Kidney capillary endothelial cell (primary cell): ENCODE measurements at regions not wholly inside any gene's neighbourhood (a gene's known extent, or its start where the extent isn't known, plus 50 kb on each side); places are given as distances from the start of the nearest gene placed in this dataset.

Experiments
- DNase-seq: peaks from one replicate; pipeline ENCODE4 v3.0.0-alpha.2; 2018; ENCODE audit warnings: low spot score

DNA sequence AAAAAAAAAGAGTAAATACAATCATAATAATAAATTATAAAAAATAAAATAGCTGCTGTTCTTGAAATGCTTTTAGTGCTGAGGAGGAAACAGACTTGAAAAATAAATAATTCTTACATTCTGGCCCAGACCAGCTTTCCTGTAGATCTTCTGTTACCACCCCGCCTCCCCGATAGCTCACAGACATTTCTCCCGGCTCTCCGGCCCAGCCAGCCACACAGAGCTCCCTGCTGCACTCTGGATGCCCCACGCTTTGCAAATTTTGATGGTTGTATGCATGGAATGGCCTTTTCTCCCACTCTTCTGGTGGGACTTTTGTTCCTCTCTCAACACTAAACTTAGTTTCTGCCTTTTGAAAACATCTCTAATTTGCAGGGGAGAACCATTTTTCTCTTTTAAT lies 249.3 kb downstream of the ATP23 start:
- DNase-seq, result no peak

DNA sequence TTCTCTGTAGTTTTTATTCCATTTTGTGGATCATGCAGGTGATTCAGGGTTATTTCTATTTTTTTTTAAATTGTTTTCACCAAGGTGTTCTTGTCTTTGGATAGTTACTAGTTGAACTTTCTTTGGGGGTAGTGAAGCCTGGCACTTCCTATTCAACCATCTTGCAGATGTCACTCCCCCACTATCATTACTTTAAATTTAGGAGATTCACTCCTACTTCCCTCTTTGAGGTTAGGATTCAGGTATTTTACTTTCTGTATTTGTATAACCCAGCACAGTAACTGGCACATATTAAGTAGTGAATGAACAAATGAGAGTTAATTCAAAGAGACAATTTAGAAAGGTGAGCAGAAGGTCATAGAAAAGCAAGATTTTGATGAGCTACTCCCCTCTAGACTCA lies 255.6 kb downstream of the ATP23 start:
- no peak for DNase-seq

DNA sequence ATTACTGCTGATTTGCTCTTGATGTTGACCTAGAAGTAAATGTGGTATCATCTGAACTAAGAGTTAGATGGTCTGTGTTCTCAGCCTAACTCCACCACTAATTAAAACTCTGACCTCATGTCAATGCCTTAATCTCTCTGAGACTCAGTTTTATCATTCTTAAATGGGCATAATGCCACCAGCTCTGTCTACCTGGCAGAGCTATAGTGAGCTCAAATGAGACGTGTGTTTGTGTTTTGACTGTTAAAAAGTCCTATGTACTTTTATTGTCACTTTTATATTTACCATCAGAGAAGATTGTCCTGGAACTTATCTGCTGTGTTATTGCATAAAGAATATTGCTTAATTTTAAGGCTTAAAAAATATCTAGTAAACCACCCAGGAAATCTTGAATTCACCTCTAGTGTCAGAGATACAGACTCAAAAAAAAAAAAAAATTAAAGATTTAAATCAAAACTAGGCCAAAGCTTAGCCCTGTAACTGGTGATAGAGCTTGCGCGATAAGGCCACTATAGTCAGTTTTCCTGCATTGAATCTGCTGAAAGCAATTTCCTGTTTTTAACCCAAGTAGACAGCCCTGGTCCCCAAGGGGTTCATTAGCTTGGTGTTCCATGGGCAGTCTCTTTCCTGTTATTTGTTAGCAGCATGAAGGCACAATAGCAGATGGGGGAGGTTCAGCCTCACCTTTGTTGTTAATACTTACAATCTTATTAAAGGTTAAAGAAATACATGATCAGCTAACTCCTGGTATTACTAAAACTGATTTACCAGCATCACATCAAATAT lies 261.8 kb downstream of the ATP23 start:
- DNase-seq, result peak; percentile 82

DNA sequence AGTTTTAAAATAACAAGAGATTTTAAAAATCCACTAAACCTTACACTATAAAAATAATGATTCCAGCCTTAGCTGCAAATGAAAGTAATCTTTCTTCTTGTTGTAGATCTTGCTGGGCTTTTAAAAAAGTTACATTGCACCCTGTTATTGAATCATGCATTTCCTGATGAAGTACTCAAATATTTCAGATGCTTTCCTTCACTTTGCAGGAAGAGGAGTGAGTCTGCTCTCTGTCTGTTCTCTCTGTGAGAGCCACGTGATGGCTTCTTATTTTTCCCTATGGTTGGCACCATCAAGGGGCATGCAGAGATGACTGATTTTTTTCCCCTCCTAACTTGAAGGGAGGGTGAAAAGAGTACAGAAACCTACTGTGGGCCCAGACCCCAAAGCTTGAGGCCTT lies 262.7 kb downstream of the ATP23 start:
- peak; percentile 81 for DNase-seq

DNA sequence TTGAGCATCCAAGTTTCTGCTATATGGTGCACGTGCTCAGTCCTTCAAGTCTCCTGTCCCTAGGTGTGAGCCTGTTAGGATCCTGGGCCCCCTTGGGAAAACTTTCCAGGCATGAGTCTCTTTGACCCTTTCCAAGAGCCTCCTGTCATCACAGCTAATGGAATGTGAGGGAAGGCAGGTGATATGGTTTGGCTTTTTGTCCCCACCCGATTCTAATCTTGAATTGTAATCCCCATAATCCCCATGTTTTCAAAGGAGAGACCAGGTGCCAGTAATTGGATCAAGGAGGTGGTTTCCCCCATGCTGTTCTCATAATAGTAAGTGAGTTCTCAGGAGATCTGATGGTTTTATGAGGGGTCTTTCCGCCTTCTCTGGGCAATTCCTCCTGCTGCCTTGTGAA lies 265.5 kb downstream of the ATP23 start:
- DNase-seq, result no peak

DNA sequence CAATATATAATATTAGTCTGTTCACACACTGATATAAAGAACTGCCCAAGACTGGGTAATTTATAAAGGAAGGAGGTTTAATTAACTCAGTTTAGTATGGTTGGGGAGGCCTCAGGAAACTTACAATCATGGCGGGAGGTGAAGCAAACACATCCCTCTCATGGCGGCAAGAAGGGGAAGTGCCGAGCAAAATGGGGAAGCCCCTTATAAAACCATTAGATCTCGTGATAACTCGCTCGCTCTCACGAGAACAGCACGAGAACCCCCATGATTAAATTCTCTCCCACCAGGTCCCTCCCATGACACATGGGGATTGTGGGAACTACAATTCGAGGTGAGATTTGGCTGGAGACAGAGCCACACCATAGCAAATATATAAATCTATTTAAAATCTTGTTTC lies 269.8 kb downstream of the ATP23 start:
- no peak for DNase-seq

DNA sequence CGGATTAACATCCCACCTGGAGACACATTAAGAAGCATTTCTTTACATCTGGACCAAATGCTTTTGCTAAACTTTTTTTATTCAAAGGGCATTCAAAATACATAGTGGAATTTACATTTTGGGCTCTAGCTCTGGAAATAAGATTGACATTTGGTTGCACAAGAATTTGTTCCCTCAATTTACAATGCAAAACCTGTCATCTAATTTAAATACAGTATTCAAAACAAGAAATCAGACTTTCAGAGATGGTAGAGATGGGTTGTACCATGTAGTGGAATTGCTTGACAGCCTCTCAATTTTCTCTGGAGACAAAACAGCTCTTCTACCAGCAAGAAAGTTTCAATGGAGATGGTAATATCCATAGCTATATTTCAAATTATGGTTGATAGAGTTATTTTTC lies 275.8 kb downstream of the ATP23 start:
- no peak for DNase-seq

DNA sequence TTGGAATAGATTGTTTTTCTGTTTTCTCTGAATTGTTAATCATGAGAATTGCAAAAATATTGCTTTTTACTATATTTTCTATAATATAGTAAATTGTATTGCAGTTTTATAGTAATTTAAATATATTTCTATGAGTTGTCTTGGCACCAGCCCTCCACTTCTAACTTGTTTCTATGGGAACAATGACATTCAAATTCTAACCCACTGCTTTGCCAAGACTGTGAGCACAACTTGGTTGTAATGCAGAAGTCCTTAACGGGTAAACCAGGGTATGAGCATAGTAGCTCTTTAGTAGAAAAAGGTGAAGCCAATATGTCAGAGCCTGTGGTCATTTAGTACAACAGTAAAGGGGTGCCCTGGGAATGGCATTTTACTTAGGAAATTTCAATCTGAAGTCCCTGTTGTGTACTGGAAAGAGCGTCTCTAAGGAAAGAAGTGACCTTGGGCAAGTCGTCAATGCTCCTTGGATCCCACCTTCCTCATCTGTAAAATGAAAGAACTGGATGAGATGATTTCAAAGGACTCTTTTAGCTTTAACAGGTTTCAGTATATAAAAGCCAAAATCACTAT lies 283.3 kb downstream of the ATP23 start:
- no peak for DNase-seq

DNA sequence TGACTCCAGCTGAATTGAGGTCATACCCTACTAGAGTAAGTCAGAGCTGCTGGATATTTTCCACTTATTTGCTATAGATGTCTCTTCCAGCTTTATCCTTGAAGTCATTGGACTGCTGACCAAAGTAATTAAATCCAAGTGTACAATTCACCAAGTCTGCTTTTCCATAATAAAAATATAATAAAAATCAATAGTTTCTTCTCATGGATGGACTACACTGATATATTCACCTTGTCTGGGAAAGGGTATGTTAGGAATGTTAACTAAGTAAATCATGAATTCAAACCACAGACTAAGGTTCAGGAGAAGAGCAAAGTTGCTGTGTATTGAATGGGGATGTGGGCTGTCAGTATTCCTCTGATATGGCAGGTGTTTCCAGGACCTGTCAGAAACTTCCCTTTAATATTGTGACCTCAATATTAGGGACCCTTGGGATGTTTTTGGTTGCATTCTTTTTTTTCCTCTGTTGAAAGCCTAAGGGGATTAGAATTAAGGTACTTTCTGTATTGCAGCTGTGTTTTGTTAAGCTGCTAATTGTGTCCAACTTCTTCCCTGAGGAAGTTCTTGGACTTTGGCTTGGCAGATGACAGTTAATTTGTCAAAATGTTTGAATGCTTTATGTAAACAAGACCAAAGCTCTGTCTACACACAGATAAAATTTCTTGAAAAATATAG lies 284.0 kb downstream of the ATP23 start:
- no peak for DNase-seq

DNA sequence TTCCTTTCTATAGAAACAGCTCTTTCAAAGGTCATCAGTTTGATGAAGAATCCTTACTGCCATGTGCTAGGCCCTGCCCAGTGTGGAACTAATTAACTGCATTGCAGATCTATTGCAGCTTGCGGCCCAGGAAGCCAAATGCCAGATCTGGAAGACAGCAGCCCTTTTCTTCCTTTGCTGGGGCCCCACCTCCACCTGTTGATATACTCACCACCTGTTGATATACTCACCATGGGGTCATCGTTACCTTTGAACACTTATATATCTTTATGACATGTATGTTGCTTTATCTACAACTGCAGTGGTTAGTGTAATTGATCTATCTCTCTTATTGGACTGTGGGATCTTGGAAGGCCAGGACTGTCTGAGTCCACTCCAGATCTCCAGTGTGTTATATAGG lies 292.5 kb downstream of the ATP23 start:
- DNase-seq, result no peak

DNA sequence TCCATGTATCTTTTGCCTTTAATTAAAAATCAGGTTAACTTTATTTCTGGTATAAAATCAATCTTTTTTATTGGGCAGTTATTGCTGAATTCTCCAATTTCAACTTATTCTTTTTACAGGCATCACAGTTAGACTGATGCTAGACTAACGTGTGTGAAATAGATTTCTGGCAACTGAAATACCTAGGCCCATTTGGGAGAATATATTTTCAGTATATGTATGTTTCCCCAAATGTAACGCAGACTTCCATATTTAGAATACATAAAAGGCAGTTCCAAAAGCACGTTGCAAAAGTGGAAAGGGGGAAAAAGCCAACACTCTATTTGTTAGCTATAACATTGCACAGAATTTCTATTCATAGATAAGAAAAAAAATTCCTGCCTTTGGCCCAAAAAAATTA lies 297.0 kb downstream of the ATP23 start:
- DNase-seq, result no peak

DNA sequence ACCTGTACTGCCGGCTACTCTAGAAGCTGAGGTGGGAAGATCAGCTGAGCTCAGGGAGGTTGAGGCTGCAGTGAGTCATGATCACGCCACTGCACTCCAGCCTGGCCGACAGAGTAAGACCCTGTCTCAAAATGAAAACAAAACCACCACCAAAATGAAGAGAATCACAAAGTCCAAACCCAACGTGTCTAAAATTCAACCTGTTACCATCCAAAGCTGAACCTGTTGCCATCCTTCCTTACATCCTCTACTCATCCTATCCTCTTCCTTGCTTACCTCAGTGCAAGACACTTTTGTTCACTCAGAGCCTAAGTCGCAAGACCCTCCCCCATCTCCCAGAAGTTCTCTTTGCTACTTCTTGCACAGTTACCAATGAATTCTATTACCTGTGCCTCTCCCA lies 299.7 kb downstream of the ATP23 start:
- DNase-seq, result no peak

DNA sequence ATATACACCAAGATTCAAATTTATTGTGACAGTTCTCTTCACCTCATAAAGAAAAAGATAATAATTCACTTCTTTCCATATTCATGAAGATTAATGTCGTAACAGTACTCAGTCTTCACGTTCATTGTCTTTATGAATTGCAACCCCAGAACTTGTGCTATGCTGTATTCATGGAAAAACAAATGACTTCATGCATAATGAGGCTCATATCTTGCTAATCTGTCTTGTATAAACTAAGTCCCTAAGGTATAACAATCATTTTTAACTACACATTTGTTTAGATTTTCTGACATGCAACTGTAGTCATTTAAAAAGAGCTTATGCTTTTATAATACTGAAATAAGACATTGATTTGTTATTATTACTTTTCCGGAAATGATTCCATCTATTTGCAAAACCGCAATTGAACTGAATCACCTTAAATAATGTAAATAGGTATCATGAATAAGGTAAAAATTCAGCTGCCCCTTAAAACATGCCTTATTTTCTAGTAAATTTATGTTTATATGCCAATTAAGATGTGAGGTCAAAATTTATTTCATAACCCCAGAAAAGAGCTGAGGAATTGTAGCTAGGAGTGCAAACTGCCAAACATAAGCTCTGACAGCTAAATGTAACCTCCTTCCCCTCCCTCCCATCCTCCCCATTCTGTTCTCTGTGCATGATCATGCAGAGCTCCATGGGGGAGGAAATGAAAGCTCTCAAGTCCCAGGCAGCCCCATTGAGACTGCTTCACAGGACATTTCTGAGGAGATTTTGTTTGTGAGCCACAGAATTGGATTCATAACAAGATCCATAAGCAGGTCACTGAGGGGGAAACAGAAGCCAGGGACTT lies 301.6 kb downstream of the ATP23 start:
- DNase-seq, result no peak

DNA sequence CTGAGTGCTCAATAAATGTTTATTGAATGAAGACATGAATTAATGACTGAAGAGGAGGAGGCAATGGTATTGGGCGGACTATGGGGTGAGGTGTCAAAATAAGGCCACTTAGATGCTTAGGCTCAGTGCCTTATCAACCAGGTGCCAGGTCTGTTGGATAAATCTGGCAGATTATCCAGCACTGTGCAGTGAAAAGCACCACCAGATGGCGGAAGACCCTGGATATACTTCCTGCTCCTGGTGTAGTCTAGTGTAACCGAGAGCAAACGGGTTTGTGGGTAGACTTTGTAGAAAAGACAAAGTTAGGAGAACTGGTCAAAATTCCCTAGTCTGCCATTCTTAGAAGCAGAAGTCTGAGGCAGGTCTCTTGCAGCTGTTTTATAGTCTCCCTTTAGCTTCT lies 306.3 kb downstream of the ATP23 start:
- no peak for DNase-seq

DNA sequence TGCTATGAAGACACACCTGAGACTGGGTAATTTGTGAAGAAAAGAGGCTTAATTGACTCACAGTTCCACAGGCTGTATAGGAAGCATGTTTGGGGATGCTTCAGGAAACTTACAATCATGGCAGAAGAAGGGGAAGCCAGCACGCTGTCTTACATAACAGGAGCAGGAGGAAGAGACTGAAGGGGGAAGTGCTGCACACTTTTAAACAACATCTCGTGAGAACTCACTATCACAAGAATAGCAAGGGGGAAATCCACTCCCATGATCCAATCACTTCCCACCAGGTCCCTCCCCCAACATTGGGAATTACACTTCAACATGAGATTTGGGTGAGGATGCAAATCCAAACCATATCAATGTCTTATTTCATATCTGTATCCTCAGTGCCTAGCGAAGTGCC lies 307.2 kb downstream of the ATP23 start:
- no peak for DNase-seq

DNA sequence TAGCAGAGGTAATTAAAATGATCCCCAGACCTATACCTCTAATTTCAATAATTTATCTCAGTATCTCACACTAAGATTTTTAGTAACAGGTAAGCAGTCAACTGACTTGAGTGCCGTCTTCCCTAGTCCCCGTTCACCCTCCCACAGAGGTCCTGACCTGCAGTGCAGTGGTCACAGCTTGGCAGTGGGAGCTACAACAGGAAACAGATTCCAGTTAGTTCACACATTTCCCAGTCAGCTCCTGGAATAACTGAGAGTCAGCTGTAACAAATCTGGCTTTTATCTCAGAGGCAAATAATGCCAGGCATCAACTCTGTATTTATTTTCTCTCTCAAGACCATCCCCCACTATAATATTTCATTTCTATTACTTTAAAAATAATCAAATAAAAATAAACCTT lies 308.2 kb downstream of the ATP23 start:
- DNase-seq, result peak; percentile 42

DNA sequence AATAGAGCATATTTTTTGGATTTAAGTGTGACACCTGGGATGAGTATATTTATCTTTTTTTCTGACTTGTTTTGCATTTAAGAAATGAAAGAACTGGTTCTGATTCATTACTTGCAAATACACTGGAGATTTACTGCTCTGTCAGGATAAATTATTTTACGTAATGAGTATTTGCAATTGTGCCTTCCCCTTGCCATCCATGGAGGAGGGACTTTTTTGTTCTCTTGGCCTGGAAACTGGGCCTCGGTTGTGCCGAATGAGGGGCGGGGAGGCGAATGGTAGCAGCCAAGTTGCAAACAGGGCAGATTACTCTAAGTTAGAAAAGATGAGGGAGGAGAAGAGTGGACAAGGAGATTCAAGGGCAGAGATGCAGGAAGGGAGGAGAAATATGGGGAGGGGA lies 308.7 kb downstream of the ATP23 start:
- DNase-seq, result no peak

DNA sequence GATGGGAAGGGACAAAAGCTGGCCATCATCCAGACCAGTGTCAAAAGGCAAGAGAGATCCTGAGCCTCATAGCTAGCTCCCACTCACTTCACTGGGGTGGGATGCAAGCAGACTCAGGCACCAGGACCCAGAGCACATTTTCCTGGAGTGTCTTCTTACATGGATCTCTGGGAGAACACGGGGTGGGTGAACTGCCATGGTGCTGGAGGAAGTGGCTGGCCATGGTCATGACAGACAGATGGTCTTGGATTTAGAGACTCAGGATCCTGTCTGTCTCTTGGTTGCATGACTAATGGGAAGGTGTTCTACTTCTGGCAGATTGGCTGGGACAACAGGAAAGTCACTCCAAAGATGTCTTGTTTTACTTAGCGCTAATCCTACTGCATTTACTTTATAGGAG lies 311.5 kb downstream of the ATP23 start:
- DNase-seq, result peak; percentile 22

DNA sequence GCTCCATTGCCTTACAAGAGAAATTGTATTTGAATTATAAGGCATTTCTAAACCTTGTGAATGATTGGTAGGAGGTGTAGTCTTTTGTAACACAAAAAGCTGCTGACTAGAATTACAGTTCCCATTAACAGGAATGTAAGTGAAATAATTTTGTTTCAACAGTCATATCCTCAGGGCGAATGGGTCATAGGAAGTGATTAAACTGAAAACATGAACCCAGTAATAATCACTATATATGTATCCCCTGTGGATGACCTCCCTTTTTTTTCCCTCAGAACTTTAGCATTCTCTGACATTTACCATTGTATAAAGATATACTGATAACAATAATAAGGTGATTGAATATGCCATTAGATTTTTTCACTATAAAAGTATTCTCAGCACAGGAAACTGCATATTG lies 312.3 kb downstream of the ATP23 start:
- peak; percentile 64 for DNase-seq

DNA sequence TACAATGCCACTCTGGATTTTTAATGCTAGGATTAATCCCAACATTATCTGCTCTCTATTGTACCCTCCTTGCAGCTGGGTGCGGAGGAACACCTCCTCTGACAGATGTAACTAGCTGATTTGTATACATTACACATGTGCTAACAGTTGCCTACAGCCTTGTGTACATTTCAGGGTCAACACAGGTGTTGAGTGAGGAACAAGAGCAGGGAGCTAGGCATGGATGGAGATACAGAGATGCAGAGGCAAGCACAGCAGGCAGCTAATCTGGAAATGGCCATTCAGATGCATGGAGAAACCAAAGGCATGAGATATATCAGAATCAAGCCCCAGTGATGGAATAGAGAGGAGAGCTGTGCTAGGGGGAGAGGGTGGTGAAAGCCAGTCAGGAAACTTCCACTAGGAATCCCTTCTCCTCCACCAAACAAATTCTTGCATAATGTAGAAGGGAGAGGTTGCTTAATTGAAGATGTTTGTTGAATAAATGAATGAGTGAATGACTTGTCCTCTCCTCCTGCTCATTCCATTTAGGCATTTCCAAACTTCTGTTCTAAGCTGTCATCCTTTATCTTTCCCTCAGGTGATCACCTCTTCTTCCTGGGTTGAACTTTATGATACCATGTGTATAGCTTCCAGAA lies 313.2 kb downstream of the ATP23 start:
- DNase-seq, result no peak

DNA sequence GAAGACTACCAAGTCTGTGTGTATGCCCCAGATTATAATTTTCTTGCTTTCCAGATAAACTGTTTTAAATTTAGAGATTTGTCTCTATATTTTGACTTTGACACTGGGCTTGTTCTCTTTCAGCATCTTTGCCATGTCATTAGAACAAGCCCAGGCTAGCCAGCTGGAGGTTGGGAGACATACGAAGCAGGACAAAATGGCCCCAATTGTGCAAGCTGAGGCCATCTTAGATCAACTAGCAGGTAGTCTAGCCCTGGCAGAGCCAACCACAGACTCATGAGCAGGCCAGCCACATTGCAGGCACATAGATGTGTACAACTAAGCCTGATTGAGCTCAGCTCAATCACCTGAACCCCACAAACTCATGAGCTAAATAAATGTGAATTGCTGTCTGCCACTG lies 321.4 kb downstream of the ATP23 start:
- no peak for DNase-seq

DNA sequence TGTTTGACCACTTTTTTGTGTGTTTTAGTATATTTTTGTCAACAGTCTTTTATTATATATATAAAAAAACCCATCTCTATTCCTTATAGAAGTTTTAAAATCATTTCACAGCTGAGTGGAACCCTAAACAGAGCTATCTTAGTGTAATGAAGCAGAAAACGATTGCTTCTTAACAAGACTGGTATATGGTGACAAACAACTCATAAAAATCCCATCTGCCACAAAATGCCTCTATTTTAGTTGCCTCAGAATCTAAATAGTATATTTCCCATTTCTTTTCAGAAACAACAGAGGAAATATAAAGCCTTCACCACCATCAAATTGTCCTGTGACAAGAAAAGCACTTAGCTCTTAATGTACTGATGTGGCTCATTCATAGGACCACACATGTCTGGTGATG lies 322.4 kb downstream of the ATP23 start:
- DNase-seq, result no peak
